GM21825 (cell line): ENCODE measurements at regions not wholly inside any gene's neighbourhood (a gene's known extent, or its start where the extent isn't known, plus 50 kb on each side); places are given as distances from the start of the nearest gene placed in this dataset.

ENCODE experiments used
- ATAC-seq: cut with Tn5 transposase; IDR thresholded peaks from one replicate; pipeline ENCODE4 v1.9.1; 2021; ENCODE audit warnings: mild to moderate bottlenecking, moderate library complexity; ENCODE audit not compliant: unreplicated experiment

- no peak for ATAC-seq
Observed at GRCh38 chr5:74112372-74113195, 486.6 kb downstream of the ARHGEF28 start.

GRCh38 chr5:74111764-74112163, 485.8 kb downstream of the ARHGEF28 start:
- no peak for ATAC-seq

DNA sequence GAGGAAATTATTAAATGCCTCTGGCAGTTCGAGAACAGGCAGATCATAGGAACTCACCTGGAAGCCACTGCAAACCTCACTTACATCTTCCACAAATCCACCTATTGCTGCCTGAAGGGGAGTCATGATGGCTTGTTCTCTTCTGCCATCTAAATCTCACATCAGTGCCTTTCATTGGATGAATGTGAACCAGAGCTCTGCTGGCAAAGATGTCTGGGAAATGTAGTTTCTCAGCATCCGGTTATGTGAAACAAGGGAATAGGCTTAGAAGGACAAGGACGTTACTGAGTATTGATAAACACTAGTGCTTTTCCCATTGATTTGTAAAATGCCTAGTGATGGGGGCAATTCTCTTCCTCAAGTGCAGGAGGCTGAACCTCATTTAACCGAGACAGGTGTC, 483.3 kb downstream of the ARHGEF28 start:
- no peak for ATAC-seq

DNA sequence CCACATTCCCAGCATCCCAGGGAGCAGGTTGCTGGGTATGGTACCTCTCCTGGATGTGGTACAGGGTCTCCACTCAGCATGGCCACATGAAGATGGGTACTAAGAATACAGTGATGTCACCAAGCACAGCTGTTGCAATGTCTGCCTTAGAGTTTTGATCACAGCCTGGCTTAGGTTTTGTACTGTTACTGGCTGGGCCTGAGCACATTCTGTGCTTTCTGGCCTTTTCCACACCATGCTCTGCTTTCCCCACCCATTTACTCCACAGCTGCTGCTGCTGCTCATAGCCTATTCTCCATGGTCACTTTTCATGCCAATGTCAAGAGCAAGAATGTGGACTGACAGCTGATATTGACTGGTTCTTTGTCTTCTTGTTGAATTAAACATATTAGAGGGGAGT, 481.9 kb downstream of the ARHGEF28 start:
- no peak for ATAC-seq

DNA sequence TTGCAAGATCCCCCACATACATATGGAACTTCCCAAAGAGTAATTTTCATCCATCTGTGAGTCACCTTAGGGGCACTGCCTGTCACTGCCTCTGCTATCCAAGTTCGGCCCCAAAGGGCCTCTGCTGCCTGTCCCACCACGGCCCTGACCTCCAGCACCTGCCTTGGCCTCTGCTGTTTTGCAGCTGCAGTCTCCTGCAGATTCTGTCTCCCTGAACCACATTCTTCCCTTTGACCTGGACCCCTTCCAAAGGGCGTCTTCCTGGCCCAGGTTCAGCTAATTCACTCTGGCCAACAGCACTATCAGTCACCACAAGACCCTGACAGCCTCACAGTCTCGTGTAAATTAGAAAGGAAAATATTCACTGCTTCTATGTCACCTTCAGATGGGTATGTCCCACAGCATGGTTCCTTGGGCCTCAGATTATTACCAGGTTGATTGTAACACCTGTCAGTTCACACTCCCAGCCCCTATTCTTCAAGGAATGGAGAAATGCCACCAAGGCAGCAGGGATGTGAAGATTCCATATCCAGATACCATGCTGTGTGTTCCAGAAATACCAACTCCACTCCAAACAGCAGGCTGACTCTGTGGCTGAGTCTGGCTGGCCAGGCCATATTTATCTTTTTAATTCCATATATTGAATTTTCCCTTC, 479.3 kb downstream of the ARHGEF28 start:
- ATAC-seq, result no peak

- ATAC-seq, result no peak
Observed at GRCh38 chr5:74103131-74104023, 477.4 kb downstream of the ARHGEF28 start.

- no peak for ATAC-seq
Observed at GRCh38 chr5:74100268-74100665, 474.3 kb downstream of the ARHGEF28 start.

- ATAC-seq, result no peak
Observed at GRCh38 chr5:74099538-74100267, 473.7 kb downstream of the ARHGEF28 start.

DNA sequence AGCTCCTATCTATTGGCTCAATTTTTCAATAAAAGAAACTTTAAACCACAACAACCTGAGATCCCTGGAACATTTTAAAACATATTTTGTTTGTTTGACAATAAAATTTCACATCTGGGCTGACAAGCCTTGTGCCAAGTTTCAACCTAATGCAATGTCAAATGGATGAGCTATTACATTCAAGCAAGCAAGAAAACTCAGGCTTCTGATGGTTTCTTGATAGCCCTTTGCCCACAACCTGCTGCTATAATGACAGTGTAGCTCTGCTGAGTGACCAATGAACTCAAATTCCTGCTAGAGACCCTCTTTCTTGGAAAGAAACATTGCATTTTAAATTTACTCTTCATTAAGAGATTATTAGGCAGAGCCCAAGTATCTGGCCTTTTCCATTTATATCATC, 472.9 kb downstream of the ARHGEF28 start:
- ATAC-seq, result no peak

- ATAC-seq, result no peak
Observed at GRCh38 chr5:74098456-74098855, 472.5 kb downstream of the ARHGEF28 start.

DNA sequence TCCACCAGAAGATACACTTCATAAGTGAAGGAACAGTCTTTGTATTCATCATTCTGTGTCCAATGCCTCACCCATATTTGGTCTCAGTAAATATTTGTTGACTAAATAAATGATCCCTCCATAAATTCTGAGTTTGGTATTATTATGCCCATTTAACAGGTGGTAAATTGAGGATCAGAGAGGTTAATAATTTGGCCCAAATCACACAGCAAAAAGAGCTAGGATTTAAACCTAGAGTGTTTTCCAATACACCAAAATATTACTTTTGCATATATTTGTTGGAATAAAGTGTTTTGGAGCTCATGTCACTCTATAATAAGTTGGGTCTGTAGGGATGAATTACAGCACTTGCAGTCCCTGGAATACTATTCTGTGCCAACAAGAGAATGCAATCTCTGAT, 470.3 kb downstream of the ARHGEF28 start:
- no peak for ATAC-seq

DNA sequence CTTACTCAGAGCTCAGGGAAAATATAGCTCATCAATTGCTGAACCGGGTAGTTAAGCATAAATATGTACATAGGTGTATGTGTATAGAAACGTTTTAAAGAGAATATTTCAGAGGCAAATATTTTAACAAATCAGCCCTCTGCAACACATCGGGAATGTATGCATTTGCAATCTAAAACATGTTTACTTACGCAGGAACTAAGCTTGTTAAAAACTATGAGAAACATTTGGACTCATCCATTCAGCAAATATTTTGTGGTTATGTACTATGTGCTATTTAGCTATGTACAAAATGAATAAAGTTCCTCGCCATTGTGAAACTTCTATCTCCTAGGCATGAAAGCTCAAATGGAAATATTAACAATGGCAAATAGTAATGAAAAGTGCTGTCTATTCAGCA, 469.9 kb downstream of the ARHGEF28 start:
- no peak for ATAC-seq

DNA sequence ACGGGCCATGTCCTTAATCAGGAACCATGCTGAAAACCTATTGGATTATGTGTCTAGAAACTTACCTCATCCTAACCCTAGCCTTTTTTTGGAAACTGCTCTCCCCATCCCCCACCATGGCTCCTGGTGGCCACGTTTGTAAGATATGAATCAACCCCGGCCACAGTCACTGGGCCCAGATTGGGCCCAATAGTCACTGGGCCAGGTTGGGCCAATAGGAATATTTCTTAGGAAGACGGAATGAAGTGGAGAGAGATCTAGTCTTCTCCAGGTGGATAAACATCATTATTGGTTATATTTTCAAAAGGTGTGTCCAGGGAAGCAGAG, 468.7 kb downstream of the ARHGEF28 start:
- no peak for ATAC-seq

DNA sequence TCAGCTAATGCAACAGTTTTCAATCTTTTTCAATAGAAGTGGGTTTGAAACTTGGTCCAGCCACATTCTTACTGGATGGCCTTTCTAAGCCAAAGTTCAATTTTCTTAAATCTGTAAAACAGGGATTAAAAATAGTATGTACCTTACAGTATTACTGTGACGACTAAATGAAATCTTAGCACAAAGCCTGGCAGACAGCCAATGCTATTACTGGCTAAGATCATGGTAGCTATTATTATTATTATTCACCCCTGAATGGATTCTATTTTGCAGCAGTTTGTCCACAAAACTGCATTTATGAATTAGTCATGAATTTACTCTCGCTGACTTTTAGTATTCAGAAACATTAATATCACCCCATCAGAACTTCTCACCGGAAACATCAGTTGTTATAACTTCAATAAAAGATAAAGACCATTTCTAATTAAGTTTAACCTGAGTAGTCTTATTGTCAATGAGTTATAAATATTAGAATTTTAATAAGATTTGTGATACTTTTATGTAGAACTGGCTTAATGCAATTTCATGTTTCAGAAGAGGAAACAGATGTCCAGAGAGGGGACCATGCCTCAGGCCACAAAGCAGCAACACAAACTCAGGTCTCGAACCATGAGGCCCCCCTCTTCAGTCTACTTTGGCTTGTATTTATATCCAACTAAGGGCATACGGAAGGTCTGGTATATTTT, 468.2 kb downstream of the ARHGEF28 start:
- no peak for ATAC-seq

DNA sequence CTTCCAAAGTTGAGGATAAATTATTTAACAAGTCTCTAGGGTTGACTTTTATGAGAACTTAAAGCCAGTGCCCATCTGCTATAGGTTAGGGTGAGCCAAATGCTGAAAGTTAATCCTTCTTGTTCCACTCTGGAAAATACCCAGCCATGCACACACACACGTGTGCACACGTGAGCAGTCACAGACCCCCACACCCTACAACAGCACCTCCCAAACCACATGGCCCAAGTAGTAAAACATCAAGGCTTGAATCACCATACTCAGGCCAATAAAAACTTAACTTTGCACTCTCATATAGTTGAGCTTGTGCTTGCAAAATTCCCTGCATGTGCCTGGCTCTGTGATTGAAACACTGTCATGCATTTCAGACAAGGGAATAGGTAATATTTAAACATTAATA, 467.6 kb downstream of the ARHGEF28 start:
- no peak for ATAC-seq

DNA sequence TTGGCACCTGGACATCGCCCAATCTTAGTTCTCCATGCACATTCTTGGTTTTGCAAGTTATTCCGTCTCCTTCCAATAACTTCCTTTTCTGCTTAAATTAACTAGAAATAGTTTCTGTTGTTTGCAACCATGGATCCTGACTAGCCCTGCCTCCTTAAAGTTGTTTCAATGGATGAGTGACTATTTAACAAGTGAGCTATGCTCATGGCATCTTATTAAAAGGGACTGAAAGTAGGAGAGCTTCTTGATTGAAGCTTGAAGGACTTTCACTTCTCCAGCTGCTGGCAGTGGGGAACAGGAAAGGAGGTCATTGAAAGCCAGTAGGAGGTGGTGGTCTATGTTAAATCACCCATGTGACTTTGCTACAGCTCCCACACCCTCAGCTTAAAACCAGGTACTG, 466.8 kb downstream of the ARHGEF28 start:
- ATAC-seq, result no peak

GRCh38 chr5:74085782-74086181, 459.8 kb downstream of the ARHGEF28 start:
- no peak for ATAC-seq

- no peak for ATAC-seq
Observed at GRCh38 chr5:74085186-74085585, 459.2 kb downstream of the ARHGEF28 start.

GRCh38 chr5:74083096-74083791, 457.2 kb downstream of the ARHGEF28 start:
- no peak for ATAC-seq

DNA sequence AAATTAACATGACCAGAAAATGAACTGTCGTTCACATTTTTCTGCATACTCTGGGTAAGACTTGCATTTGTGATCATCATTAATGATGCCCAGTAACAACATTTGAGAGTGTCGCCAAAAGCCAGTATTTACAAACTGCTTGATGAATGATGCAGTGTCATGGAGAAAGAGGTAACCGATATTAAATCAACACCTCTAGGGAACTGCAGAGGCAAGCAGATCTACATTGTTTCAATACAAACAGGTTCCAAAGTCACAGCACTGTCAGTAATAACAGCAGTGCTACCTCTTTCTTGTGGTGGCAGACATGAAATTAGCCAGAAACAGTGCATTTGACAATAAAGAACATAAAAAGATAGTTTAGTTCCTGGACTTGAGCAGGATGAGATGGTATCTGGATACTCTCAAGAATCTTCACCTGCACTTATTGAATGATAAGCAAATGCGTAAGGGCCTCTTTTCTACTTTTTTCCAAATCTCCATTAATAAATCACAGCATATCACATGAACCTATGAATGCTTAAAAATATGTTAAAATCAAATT, 456.6 kb downstream of the ARHGEF28 start:
- ATAC-seq, result no peak
